ENCODE measurements at regions not wholly inside any gene's neighbourhood (a gene's known extent, or its start where the extent isn't known, plus 50 kb on each side); places are given as distances from the start of the nearest gene placed in this dataset.

DNA sequence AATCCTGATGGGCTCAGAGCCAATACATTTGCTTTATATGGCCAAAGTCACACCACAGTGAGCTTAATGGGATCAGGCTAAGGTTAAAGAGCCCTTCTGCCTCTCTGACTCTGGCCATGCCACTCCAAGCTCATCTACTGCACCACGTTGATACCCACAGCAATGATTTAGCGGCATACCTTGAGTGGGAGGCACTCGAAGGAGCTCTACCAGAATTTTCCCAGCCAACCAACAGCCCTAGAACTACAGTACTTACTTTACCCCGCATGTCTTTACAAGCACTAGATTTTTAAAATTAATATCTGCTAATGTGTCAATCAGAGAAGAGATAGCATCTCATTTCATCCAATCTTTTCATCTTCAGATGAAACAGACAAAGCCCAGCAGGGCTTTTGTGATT lies 300.5 kb downstream of the GRIN2B start:
- ChIA-PET POLR2A (no interaction called here), CTCF (interaction anchor here (0.7 to 1.4 kb wide), 4 partner anchors 8 to 34 kb away, joined by 3 to 5 read pairs (median 4); no protein-coding TSS in a partner anchor)
- no peak for DNase-seq (ENCODE audit: extremely low spot score)
- TF ChIP-seq CTCF (IDR thresholded peaks at IDR 0.05; ENCODE audit: control extremely low read depth, extremely low read depth, low read depth, missing control alignments) = no peak

DNA sequence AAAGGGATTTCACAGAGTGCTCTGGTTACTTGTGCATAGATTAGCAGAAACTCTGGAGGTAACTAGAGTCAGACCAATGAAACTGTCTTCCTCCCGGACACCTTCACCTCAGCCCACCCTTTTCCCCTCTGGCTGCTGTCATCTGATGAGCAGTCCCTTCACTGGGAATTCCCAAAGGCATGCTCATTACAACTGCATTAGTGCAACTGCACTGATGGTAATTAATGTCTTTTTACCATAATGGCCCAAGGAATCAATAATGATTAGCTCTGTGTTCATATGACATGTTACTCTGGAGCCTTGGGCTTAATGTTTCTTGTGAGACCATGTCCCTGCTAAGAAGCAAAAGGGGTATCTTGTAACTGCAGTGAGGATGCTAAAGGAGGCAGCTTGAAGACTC lies 304.5 kb downstream of the GRIN2B start:
- CTCF ChIA-PET = interaction anchor here (1.2 to 1.7 kb wide), 2 partner anchors 17 to 142 kb away, joined by 3 to 4 read pairs; no protein-coding TSS in a partner anchor
- POLR2A ChIA-PET = no interaction called here
- no peak for TF ChIP-seq CTCF (IDR thresholded peaks at IDR 0.05; ENCODE audit: control extremely low read depth, extremely low read depth, low read depth, missing control alignments)
- no peak for DNase-seq (ENCODE audit: extremely low spot score)

DNA sequence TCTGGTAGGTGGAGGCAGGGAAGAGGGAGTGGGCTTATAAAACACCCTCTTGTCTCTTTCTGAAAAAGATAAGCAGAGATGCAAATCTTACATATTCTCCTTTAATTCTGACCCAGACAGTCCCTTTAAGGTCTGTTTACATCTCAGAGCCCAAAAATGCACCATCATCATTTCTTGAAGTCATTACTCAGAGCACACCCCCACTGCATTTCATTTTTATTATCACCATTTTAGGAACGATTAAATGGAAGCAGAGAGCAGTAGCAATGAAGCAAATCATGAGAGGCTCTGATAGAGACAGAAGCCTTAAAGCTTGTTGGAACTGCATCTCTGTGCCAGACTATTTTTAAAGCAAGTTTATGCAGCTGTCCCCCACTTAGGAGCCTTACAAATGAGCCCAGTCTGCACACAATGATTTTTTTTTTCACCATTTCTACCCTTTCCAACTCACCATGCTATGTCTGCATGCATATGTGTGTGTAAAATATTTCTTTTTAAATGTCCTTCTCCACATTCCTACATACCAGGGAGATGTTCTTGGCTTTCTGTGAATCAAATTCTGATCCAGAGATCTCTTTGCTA lies 311.0 kb downstream of the GRIN2B start:
- ChIA-PET CTCF (no interaction called here), POLR2A (no interaction called here)
- TF ChIP-seq CTCF (IDR thresholded peaks at IDR 0.05; ENCODE audit: control extremely low read depth, extremely low read depth, low read depth, missing control alignments) = no peak
- DNase-seq (ENCODE audit: extremely low spot score) = no peak

GRCh38 chr12:13668880-13669279 lies 312.5 kb downstream of the GRIN2B start:
- CTCF ChIA-PET = interaction anchor here (1.2 kb wide), 1 partner anchor 8 kb away, joined by 5 read pairs; no protein-coding TSS in a partner anchor
- DNase-seq (ENCODE audit: extremely low spot score) = no peak
- POLR2A ChIA-PET = no interaction called here
- TF ChIP-seq CTCF (IDR thresholded peaks at IDR 0.05; ENCODE audit: control extremely low read depth, extremely low read depth, low read depth, missing control alignments) = no peak

DNA sequence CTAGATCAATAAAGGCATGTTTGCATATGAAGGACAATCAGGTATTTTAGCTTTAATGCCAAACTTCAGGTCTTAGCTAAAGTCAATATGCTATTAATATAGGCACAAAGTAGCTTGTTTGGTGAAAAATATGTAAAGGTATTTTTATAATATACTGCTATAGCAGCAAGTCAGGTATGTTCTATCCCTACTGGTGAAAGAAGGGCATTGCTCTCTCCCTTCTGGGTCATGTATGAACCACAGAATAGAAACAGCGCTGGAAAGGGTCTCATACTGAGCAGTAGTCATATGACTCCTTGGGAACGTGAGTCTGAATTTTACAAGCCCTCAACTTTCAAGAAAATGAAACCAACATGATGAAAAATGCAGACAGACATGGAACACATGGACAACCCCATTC lies 314.6 kb downstream of the GRIN2B start:
- CTCF ChIA-PET = interaction anchor here (0.7 to 3.0 kb wide), 3 partner anchors 15 to 305 kb away, joined by 3 to 14 read pairs (median 3); no protein-coding TSS in a partner anchor
- no peak for DNase-seq (ENCODE audit: extremely low spot score)
- TF ChIP-seq CTCF (IDR thresholded peaks at IDR 0.05; ENCODE audit: control extremely low read depth, extremely low read depth, low read depth, missing control alignments) = no peak
- POLR2A ChIA-PET = no interaction called here

GRCh38 chr12:13661005-13661887 lies 320.2 kb downstream of the GRIN2B start:
- ChIA-PET CTCF (interaction anchor here (0.6 to 5.6 kb wide), 19 partner anchors 8 to 415 kb away, joined by 3 to 53 read pairs (median 4); no protein-coding TSS in a partner anchor), POLR2A (no interaction called here)
- peak; percentile 31 for DNase-seq (ENCODE audit: extremely low spot score)
- TF ChIP-seq CTCF (IDR thresholded peaks at IDR 0.05; ENCODE audit: control extremely low read depth, extremely low read depth, low read depth, missing control alignments) = peak; percentile 62

Measured in GM10248 (cell line).